Endothelial cell of umbilical vein (primary cell): ENCODE measurements at regions not wholly inside any gene's neighbourhood (a gene's known extent, or its start where the extent isn't known, plus 50 kb on each side); places are given as distances from the start of the nearest gene placed in this dataset.

Experiments used
- BruUV-seq: library from RNA; stranded (reverse); fragments of 400-500 nt; replicated peaks from 2 replicates; lab custom pipeline; 2021; lab: Mats Ljungman, UMichigan
- CTCF ChIA-PET: fragments of 300-600, 350-600 bp; sonication (Branson Sonifier 250); formaldehyde crosslinking; loops from one replicate; lab custom pipeline; 2021; ENCODE audit warnings: antibody characterized with exemption, inconsistent platforms; lab: Charles Lee
- POLR2A ChIA-PET: fragments of 300-600, 350-600 bp; sonication (Branson Sonifier 250); formaldehyde crosslinking; loops from one replicate; lab custom pipeline; 2021; ENCODE audit warnings: antibody characterized with exemption, inconsistent platforms; lab: Charles Lee
- DNase-seq: peaks from one replicate; pipeline ENCODE4 v3.0.0-alpha.2; 2011; ENCODE audit warnings: low read depth, low spot score
- FAIRE-seq: peaks from 2 replicates; lab custom pipeline; 2011; peaks lifted over from hg19 to GRCh38; lab: Jason Lieb, UNC
- H2AFZ ChIP-seq: 2 replicates; pipeline ENCODE4 v1.6.0; 2012; ENCODE audit warnings: low read depth, low read length, control low read depth, inconsistent platforms
- H3K27ac ChIP-seq: 2 replicates; pipeline ENCODE4 v1.5.1; 2011; ENCODE audit warnings: low read depth, mild to moderate bottlenecking, control low read depth, low read length, moderate library complexity; ENCODE audit not compliant: insufficient read depth
- H3K27me3 ChIP-seq, 2 experiments: 2 replicates each; pipeline versions ENCODE4 v1.6.0 to v1.6.1; 2011; ENCODE audit warnings: low read length in 2 of 2, mixed read lengths in 1 of 2; ENCODE audit not compliant: control insufficient read depth in 2 of 2, insufficient read depth in 2 of 2
- H3K36me3 ChIP-seq, 2 experiments: 2 replicates in 1 of 2; 3 replicates in 1 of 2; pipeline ENCODE4 v1.5.1; 2011; ENCODE audit warnings: low read length in 2 of 2, mild to moderate bottlenecking in 1 of 2, moderate library complexity in 1 of 2; ENCODE audit not compliant: control insufficient read depth in 2 of 2, insufficient read depth in 2 of 2; ENCODE audit errors: extremely low read depth in 1 of 2
- H3K4me1 ChIP-seq: 3 replicates; pipeline ENCODE4 v1.5.1; 2011; ENCODE audit warnings: mild to moderate bottlenecking, low read length; ENCODE audit not compliant: control insufficient read depth, insufficient read depth; ENCODE audit errors: extremely low read depth
- H3K4me2 ChIP-seq: 2 replicates; pipeline ENCODE4 v1.6.1; 2011; ENCODE audit warnings: low read length, control low read depth, mixed read lengths; ENCODE audit not compliant: insufficient read depth
- H3K4me3 ChIP-seq, 3 experiments: fragments of 200-600 bp in 1 of 3; sonication (generic), shearing (Covaris generic) in 1 of 3; replicated peaks in 1 of 3; 2 replicates each; pipeline ENCODE4 v1.5.1; 2011 to 2016; ENCODE audit warnings: control low read depth in 3 of 3, low read length in 3 of 3, mild to moderate bottlenecking in 2 of 3, inconsistent platforms in 1 of 3, low read depth in 1 of 3, moderate library complexity in 1 of 3; ENCODE audit not compliant: insufficient read depth in 1 of 3
- H3K79me2 ChIP-seq: 2 replicates; pipeline ENCODE4 v1.6.0; 2012; ENCODE audit warnings: low read length, inconsistent platforms; ENCODE audit not compliant: control insufficient read depth, insufficient read depth
- H3K9ac ChIP-seq: replicated peaks from 2 replicates; pipeline ENCODE3; 2011; ENCODE audit warnings: low read length, control low read depth; ENCODE audit not compliant: insufficient read depth; ENCODE audit errors: extremely low read depth
- H3K9me1 ChIP-seq: replicated peaks from 3 replicates; pipeline ENCODE4 v1.6.0; 2011; ENCODE audit warnings: mild to moderate bottlenecking, low read length; ENCODE audit not compliant: control insufficient read depth, insufficient read depth; ENCODE audit errors: extremely low read depth
- H3K9me3 ChIP-seq: replicated peaks from 2 replicates; pipeline ENCODE4 v1.5.1; 2012; ENCODE audit warnings: low read length, inconsistent platforms; ENCODE audit not compliant: control insufficient read depth, insufficient read depth
- H4K20me1 ChIP-seq: replicated peaks from 2 replicates; pipeline ENCODE3; 2011; ENCODE audit warnings: mild to moderate bottlenecking, low read length; ENCODE audit not compliant: control insufficient read depth, insufficient read depth; ENCODE audit errors: extremely low read depth
- EZH2 ChIP-seq: IDR thresholded peaks from 2 replicates; pipeline ENCODE4 v1.6.1; 2012; ENCODE audit warnings: borderline replicate concordance, low read depth, mild to moderate bottlenecking, moderate library complexity, low read length, inconsistent platforms; ENCODE audit not compliant: severe bottlenecking
- FOS ChIP-seq: IDR thresholded peaks from 2 replicates; pipeline ENCODE4 v1.6.1; 2011; ENCODE audit warnings: mild to moderate bottlenecking, low read length, moderate library complexity, borderline replicate concordance; ENCODE audit not compliant: insufficient read depth
- GATA2 ChIP-seq: IDR thresholded peaks from 2 replicates; pipeline ENCODE4 v1.7.0; 2011; ENCODE audit warnings: low read depth, mild to moderate bottlenecking, moderate library complexity, mixed read lengths, low read length; ENCODE audit not compliant: insufficient read length, insufficient read depth
- JUN ChIP-seq: IDR thresholded peaks from 2 replicates; pipeline ENCODE4 v1.6.1; 2011; ENCODE audit warnings: borderline replicate concordance, low read depth; ENCODE audit not compliant: insufficient read length, insufficient read depth
- MYC ChIP-seq: IDR thresholded peaks from one replicate; pipeline ENCODE4 v1.6.1; 2011; ENCODE audit warnings: mild to moderate bottlenecking, low read depth, low read length
- POLR2A ChIP-seq: IDR thresholded peaks from 2 replicates; pipeline ENCODE4 v1.6.1; 2012; ENCODE audit warnings: low read depth, mild to moderate bottlenecking, control low read depth, low read length
- POLR2AphosphoS5 ChIP-seq: IDR thresholded peaks from 2 replicates; pipeline ENCODE4 v1.6.1; 2012; ENCODE audit warnings: low read depth, mild to moderate bottlenecking, control low read depth, low read length, moderate library complexity; ENCODE audit not compliant: insufficient read depth
- dilution Hi-C: fragments of 300-500 bp; cut with MboI; formaldehyde crosslinking; loops from one replicate; pipeline ENCODE4 v1.15.0; 2019; ENCODE audit warnings: low sequenced_read_pairs; ENCODE audit not compliant: extremely low pct_ligation_motif_present
- intact Hi-C: fragments of 100-400 bp; cut with micrococcal nuclease; formaldehyde crosslinking; loops from one replicate; pipeline ENCODE4 v1.10.0; 2022
- TF ChIP-seq, protein P1 (sequence below): IDR thresholded peaks from 2 replicates; pipeline ENCODE4 v1.6.1; 2011; ENCODE audit not compliant: insufficient read depth, insufficient read length
- TF ChIP-seq, protein P2 (sequence below), 2 donors: IDR thresholded peaks; 1 replicate in 1 of 2; 2 replicates in 1 of 2; pipeline ENCODE4 v1.5.1; 2011; ENCODE audit warnings: low read length in 2 of 2, mild to moderate bottlenecking in 2 of 2, moderate library complexity in 2 of 2, control low read depth in 1 of 2, inconsistent platforms in 1 of 2, low read depth in 1 of 2; ENCODE audit not compliant: insufficient read depth in 1 of 2; ENCODE audit errors: extremely low read depth in 1 of 2

DNA sequence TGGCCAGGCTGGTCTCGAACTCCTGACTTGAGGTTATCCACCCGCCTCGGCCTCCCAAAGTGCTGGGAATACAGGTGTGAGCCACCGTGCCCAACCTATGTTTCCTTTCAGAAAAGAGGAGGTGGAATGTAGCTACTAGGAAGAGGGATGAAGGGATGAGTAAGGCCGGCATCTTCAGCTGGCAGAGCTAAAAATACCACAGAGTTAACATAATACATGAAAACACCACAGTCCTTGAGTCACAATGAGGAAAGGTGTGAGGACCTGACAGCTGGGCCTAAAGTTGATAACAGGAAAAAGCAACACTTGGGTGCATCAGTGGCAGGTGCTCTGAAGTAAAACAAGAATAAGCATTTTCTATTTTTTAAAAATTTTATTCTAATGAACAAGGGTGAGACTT, 392.2 kb downstream of the DIPK2A start:
- dilution Hi-C loops (no loop called here), intact Hi-C loops (no loop called here)
- FAIRE-seq (no peak), DNase-seq (no peak)
- no peak overlapping the region for H3K4me2 ChIP-seq
- no peaks in the 10 kb centered on the region for H4K20me1 ChIP-seq
- POLR2A ChIA-PET: no interaction called here
- H3K27me3 ChIP-seq: no peaks in the 10 kb centered on the region
- H3K4me3 ChIP-seq: no peak overlapping the region
- H2AFZ ChIP-seq: no peak overlapping the region
- H3K36me3 ChIP-seq: no peaks in the 10 kb centered on the region
- H3K79me2 ChIP-seq: no peaks in the 10 kb centered on the region
- H3K9ac ChIP-seq: no peak overlapping the region
- H3K4me1 ChIP-seq: no peaks in the 10 kb centered on the region
- H3K9me1 ChIP-seq: no peaks in the 10 kb centered on the region
- no peaks in the 10 kb centered on the region for H3K9me3 ChIP-seq
- no TSS peak for BruUV-seq
- CTCF ChIA-PET: no interaction called here
- no peak overlapping the region for H3K27ac ChIP-seq
- TF ChIP-seq MYC: no peak
- TF ChIP-seq POLR2A: no peak
- no peak for TF ChIP-seq POLR2AphosphoS5
- TF ChIP-seq, protein P1, sequence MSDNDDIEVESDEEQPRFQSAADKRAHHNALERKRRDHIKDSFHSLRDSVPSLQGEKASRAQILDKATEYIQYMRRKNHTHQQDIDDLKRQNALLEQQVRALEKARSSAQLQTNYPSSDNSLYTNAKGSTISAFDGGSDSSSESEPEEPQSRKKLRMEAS: no peak
- TF ChIP-seq, protein P2, sequence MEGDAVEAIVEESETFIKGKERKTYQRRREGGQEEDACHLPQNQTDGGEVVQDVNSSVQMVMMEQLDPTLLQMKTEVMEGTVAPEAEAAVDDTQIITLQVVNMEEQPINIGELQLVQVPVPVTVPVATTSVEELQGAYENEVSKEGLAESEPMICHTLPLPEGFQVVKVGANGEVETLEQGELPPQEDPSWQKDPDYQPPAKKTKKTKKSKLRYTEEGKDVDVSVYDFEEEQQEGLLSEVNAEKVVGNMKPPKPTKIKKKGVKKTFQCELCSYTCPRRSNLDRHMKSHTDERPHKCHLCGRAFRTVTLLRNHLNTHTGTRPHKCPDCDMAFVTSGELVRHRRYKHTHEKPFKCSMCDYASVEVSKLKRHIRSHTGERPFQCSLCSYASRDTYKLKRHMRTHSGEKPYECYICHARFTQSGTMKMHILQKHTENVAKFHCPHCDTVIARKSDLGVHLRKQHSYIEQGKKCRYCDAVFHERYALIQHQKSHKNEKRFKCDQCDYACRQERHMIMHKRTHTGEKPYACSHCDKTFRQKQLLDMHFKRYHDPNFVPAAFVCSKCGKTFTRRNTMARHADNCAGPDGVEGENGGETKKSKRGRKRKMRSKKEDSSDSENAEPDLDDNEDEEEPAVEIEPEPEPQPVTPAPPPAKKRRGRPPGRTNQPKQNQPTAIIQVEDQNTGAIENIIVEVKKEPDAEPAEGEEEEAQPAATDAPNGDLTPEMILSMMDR (IDR thresholded peaks at IDR 0.05; ENCODE audit: extremely low read depth in 1 of 2, insufficient read depth in 1 of 2, low read depth in 1 of 2, low read length in 2 of 2): no peak
- no peak for TF ChIP-seq EZH2
- no peak for TF ChIP-seq GATA2
- TF ChIP-seq JUN: no peak
- TF ChIP-seq FOS: no peak
